ENCODE measurements at regions not wholly inside any gene's neighbourhood (a gene's known extent, or its start where the extent isn't known, plus 50 kb on each side); places are given as distances from the start of the nearest gene placed in this dataset.

DNA sequence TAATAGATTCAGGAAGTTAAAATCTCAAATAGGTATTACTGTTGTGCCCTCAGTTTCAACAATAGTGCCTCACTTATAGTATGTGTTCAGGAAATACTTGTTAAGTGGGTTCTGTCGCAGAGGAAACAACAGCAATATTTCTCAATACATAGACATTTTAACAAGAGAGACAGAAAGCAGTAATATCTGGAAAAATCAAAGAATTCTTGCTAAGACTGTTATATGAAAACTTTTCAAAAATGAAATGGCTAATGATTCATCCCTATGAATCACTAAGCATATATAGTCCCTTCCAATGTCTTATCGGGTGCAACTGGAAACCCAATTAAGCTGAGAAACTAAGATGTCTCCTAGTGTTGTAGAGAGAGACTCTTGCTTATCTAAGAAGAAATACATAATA is 668.9 kb downstream of the TFAP2A start:
- TF ChIP-seq TAF1 (IDR thresholded peaks at IDR 0.05; ENCODE audit: borderline replicate concordance, insufficient read depth, low read length) (no peak), SIN3A (IDR thresholded peaks at IDR 0.05; ENCODE audit: borderline replicate concordance, insufficient read depth, low read length) (no peak), FOXP2 (optimal IDR thresholded peaks at IDR 0.05; ENCODE audit: borderline replicate concordance, extremely low read depth, extremely low read length, insufficient read depth) (no peak), POLR2AphosphoS5 (IDR thresholded peaks at IDR 0.05; ENCODE audit: low read depth, low read length) (no peak)
- TF ChIP-seq, protein P1, sequence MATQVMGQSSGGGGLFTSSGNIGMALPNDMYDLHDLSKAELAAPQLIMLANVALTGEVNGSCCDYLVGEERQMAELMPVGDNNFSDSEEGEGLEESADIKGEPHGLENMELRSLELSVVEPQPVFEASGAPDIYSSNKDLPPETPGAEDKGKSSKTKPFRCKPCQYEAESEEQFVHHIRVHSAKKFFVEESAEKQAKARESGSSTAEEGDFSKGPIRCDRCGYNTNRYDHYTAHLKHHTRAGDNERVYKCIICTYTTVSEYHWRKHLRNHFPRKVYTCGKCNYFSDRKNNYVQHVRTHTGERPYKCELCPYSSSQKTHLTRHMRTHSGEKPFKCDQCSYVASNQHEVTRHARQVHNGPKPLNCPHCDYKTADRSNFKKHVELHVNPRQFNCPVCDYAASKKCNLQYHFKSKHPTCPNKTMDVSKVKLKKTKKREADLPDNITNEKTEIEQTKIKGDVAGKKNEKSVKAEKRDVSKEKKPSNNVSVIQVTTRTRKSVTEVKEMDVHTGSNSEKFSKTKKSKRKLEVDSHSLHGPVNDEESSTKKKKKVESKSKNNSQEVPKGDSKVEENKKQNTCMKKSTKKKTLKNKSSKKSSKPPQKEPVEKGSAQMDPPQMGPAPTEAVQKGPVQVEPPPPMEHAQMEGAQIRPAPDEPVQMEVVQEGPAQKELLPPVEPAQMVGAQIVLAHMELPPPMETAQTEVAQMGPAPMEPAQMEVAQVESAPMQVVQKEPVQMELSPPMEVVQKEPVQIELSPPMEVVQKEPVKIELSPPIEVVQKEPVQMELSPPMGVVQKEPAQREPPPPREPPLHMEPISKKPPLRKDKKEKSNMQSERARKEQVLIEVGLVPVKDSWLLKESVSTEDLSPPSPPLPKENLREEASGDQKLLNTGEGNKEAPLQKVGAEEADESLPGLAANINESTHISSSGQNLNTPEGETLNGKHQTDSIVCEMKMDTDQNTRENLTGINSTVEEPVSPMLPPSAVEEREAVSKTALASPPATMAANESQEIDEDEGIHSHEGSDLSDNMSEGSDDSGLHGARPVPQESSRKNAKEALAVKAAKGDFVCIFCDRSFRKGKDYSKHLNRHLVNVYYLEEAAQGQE (IDR thresholded peaks at IDR 0.05; ENCODE audit: insufficient read depth in 1 of 2, low read depth in 2 of 2, low read length in 2 of 2), result no peak

DNA sequence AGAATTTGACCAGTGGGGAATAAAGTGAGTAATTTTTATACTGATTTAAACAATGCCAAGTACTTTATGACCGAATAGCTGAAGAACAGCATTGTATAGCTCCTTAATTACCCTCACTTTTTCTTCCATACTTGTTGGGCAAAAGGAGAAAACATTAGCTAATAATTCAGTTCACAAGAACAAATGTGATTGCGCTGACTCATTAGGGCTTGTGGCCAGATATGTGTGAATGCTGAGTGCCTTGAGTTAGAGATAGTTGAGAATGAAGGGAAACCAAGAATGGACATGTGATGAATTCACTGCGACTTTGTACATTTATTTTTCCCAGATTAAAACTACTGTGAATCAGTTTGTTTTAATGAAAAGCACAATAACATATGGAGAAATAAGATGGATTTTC is 669.4 kb downstream of the TFAP2A start:
- TF ChIP-seq TAF1 (IDR thresholded peaks at IDR 0.05; ENCODE audit: borderline replicate concordance, insufficient read depth, low read length) (no peak), POLR2AphosphoS5 (IDR thresholded peaks at IDR 0.05; ENCODE audit: low read depth, low read length) (no peak), SIN3A (IDR thresholded peaks at IDR 0.05; ENCODE audit: borderline replicate concordance, insufficient read depth, low read length) (no peak), FOXP2 (optimal IDR thresholded peaks at IDR 0.05; ENCODE audit: borderline replicate concordance, extremely low read depth, extremely low read length, insufficient read depth) (no peak)
- TF ChIP-seq, protein P1 (IDR thresholded peaks at IDR 0.05; ENCODE audit: insufficient read depth in 1 of 2, low read depth in 2 of 2, low read length in 2 of 2), result no peak

DNA sequence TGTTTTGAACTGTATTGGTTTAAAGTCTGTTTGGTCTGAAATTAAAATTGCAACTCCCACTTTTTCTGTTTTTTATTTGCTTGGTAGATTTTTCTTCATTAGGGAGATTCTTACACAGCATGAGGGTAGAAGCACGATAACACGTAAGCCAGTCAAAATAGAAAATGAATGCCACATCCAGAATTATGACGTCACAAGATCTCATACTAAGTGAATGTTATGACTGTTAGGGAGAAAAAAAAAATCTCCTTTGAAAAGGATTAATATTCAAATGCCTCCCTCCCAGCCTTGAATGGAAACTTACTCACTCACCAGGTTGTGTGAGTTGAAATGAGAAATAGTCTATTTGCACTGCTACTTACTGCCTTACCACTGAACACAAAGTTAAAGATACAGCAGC is 670.8 kb downstream of the TFAP2A start:
- TF ChIP-seq TAF1 (IDR thresholded peaks at IDR 0.05; ENCODE audit: borderline replicate concordance, insufficient read depth, low read length), result no peak
- no peak for TF ChIP-seq SIN3A (IDR thresholded peaks at IDR 0.05; ENCODE audit: borderline replicate concordance, insufficient read depth, low read length)
- TF ChIP-seq, protein P1 (IDR thresholded peaks at IDR 0.05; ENCODE audit: insufficient read depth in 1 of 2, low read depth in 2 of 2, low read length in 2 of 2), result no peak
- no peak for TF ChIP-seq POLR2AphosphoS5 (IDR thresholded peaks at IDR 0.05; ENCODE audit: low read depth, low read length)
- no peak for TF ChIP-seq FOXP2 (optimal IDR thresholded peaks at IDR 0.05; ENCODE audit: borderline replicate concordance, extremely low read depth, extremely low read length, insufficient read depth)

DNA sequence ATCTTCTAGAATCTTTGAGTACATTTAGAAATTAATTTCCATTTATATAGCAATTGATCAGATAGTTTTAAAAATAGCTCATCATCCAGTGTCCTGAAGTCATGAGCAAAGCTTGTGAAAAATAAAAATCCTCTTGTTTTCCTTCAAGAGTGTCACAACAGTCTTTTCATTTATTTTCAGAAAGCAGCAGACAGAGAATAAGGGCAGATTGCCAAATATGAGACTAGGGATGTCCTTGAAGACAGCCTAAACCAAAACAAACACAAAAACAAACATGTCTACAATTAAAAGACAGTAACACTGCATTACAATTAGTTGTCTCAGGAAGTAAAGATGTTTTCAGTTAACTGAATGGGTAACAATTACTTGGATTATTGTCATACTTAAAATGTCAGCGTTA is 682.8 kb downstream of the TFAP2A start:
- TF ChIP-seq POLR2AphosphoS5 (IDR thresholded peaks at IDR 0.05; ENCODE audit: low read depth, low read length) (no peak), SIN3A (IDR thresholded peaks at IDR 0.05; ENCODE audit: borderline replicate concordance, insufficient read depth, low read length) (no peak), FOXP2 (optimal IDR thresholded peaks at IDR 0.05; ENCODE audit: borderline replicate concordance, extremely low read depth, extremely low read length, insufficient read depth) (no peak), TAF1 (IDR thresholded peaks at IDR 0.05; ENCODE audit: borderline replicate concordance, insufficient read depth, low read length) (no peak)
- TF ChIP-seq, protein P1 (IDR thresholded peaks at IDR 0.05; ENCODE audit: insufficient read depth in 1 of 2, low read depth in 2 of 2, low read length in 2 of 2), result no peak

DNA sequence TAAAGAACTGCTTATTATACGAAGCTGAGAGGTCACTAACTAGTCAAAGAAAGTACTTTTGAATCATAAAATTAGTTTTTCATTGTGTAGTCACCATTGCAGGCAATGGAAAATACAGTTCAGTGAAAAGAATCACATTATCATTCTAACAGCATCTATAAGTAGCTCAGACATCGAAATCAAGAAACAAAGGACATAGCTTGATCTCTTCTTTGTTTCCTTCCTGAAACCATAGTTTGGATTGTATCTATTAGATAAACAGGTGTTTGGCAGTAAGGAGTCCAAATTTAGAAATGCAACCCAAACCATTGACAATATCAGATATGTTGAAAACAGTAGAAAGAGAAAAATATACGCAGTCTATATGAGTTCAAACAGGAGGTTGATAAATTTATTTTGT is 697.3 kb downstream of the TFAP2A start:
- TF ChIP-seq FOXP2 (optimal IDR thresholded peaks at IDR 0.05; ENCODE audit: borderline replicate concordance, extremely low read depth, extremely low read length, insufficient read depth), result no peak
- no peak for TF ChIP-seq POLR2AphosphoS5 (IDR thresholded peaks at IDR 0.05; ENCODE audit: low read depth, low read length)
- TF ChIP-seq SIN3A (IDR thresholded peaks at IDR 0.05; ENCODE audit: borderline replicate concordance, insufficient read depth, low read length), result no peak
- TF ChIP-seq, protein P1 (IDR thresholded peaks at IDR 0.05; ENCODE audit: insufficient read depth in 1 of 2, low read depth in 2 of 2, low read length in 2 of 2), result no peak
- no peak for TF ChIP-seq TAF1 (IDR thresholded peaks at IDR 0.05; ENCODE audit: borderline replicate concordance, insufficient read depth, low read length)

All from PFSK-1 (cell line).